ENCODE measurements at regions not wholly inside any gene's neighbourhood (a gene's known extent, or its start where the extent isn't known, plus 50 kb on each side); places are given as distances from the start of the nearest gene placed in this dataset.

- Histone ChIP-seq H2AFZ (ENCODE audit: low read depth, low read length) (no peak overlapping the region), H3K9me3 (ENCODE audit: insufficient read depth, low read length, severe bottlenecking) (no peaks in the 10 kb centered on the region), H3K27ac (ENCODE audit: low read length) (no peak overlapping the region), H4K20me1 (ENCODE audit: insufficient read depth, low read length) (no peaks in the 10 kb centered on the region), H3K27me3 (ENCODE audit: insufficient read depth, low read length, poor library complexity) (no peaks in the 10 kb centered on the region), H3K4me2 (ENCODE audit: insufficient read depth, low read length) (no peak overlapping the region), H3K4me1 (ENCODE audit: insufficient read depth, low read length) (no peaks in the 10 kb centered on the region), H3K4me3 (ENCODE audit: low read depth in 1 of 2, low read length in 2 of 2) (no peak overlapping the region), H3K79me2 (ENCODE audit: insufficient read depth, low read length) (no peaks in the 10 kb centered on the region), H3K36me3 (ENCODE audit: insufficient read depth, low read length) (no peaks in the 10 kb centered on the region), H3K9ac (ENCODE audit: low read depth, low read length) (no peak overlapping the region)
- DNase-seq: no peak
- TF ChIP-seq CTCF (IDR thresholded peaks at IDR 0.05; ENCODE audit: borderline replicate concordance, extremely low read depth, low read length, poor library complexity, severe bottlenecking) (no peak), EZH2 (IDR thresholded peaks at IDR 0.05; ENCODE audit: borderline replicate concordance, low read depth, low read length, severe bottlenecking) (no peak)
- no peak for ATAC-seq (ENCODE audit: insufficient read depth, low read depth)
Observed at GRCh38 chr4:149203256-149204001, 612.2 kb downstream of the IQCM start.

- Histone ChIP-seq H3K4me2 (ENCODE audit: insufficient read depth, low read length) (no peak overlapping the region), H3K4me1 (ENCODE audit: insufficient read depth, low read length) (no peaks in the 10 kb centered on the region), H3K9me3 (ENCODE audit: insufficient read depth, low read length, severe bottlenecking) (no peaks in the 10 kb centered on the region), H3K9ac (ENCODE audit: low read depth, low read length) (no peak overlapping the region), H3K27me3 (ENCODE audit: insufficient read depth, low read length, poor library complexity) (no peaks in the 10 kb centered on the region), H3K4me3 (ENCODE audit: low read depth in 1 of 2, low read length in 2 of 2) (no peak overlapping the region), H3K79me2 (ENCODE audit: insufficient read depth, low read length) (no peaks in the 10 kb centered on the region), H4K20me1 (ENCODE audit: insufficient read depth, low read length) (no peaks in the 10 kb centered on the region), H3K36me3 (ENCODE audit: insufficient read depth, low read length) (no peaks in the 10 kb centered on the region), H2AFZ (ENCODE audit: low read depth, low read length) (no peak overlapping the region), H3K27ac (ENCODE audit: low read length) (no peak overlapping the region)
- ATAC-seq (ENCODE audit: insufficient read depth, low read depth) (no peak), DNase-seq (no peak)
- TF ChIP-seq CTCF (IDR thresholded peaks at IDR 0.05; ENCODE audit: borderline replicate concordance, extremely low read depth, low read length, poor library complexity, severe bottlenecking): no peak
- no peak for TF ChIP-seq EZH2 (IDR thresholded peaks at IDR 0.05; ENCODE audit: borderline replicate concordance, low read depth, low read length, severe bottlenecking)
Observed at GRCh38 chr4:149202117-149202516, 613.5 kb downstream of the IQCM start.

- Histone ChIP-seq H3K27me3 (ENCODE audit: insufficient read depth, low read length, poor library complexity) (no peaks in the 10 kb centered on the region), H4K20me1 (ENCODE audit: insufficient read depth, low read length) (no peaks in the 10 kb centered on the region), H3K4me2 (ENCODE audit: insufficient read depth, low read length) (no peak overlapping the region), H3K9ac (ENCODE audit: low read depth, low read length) (no peak overlapping the region), H3K4me1 (ENCODE audit: insufficient read depth, low read length) (no peaks in the 10 kb centered on the region), H3K27ac (ENCODE audit: low read length) (no peak overlapping the region), H3K9me3 (ENCODE audit: insufficient read depth, low read length, severe bottlenecking) (no peaks in the 10 kb centered on the region), H3K4me3 (ENCODE audit: low read depth in 1 of 2, low read length in 2 of 2) (no peak overlapping the region), H3K79me2 (ENCODE audit: insufficient read depth, low read length) (no peaks in the 10 kb centered on the region), H2AFZ (ENCODE audit: low read depth, low read length) (no peak overlapping the region), H3K36me3 (ENCODE audit: insufficient read depth, low read length) (no peaks in the 10 kb centered on the region)
- DNase-seq: no peak
- ATAC-seq (ENCODE audit: insufficient read depth, low read depth): no peak
- TF ChIP-seq CTCF (IDR thresholded peaks at IDR 0.05; ENCODE audit: borderline replicate concordance, extremely low read depth, low read length, poor library complexity, severe bottlenecking) (no peak), EZH2 (IDR thresholded peaks at IDR 0.05; ENCODE audit: borderline replicate concordance, low read depth, low read length, severe bottlenecking) (no peak)
Observed at GRCh38 chr4:149199594-149199993, 616.0 kb downstream of the IQCM start.
